H1 (cell line): ENCODE measurements at regions not wholly inside any gene's neighbourhood (a gene's known extent, or its start where the extent isn't known, plus 50 kb on each side); places are given as distances from the start of the nearest gene placed in this dataset.

Experiments used
- CTCF ChIA-PET: fragments of 300-600 bp; sonication (Branson Sonifier 250); formaldehyde crosslinking; loops from one replicate; lab custom pipeline; 2021; ENCODE audit not compliant: partially characterized antibody; lab: Charles Lee
- POLR2A ChIA-PET: fragments of 300-600 bp; sonication (Branson Sonifier 250); formaldehyde crosslinking; loops from one replicate; lab custom pipeline; 2021; ENCODE audit warnings: inconsistent platforms; ENCODE audit not compliant: partially characterized antibody; lab: Charles Lee
- DNase-seq, 2 experiments: peaks; one replicate each; pipeline versions ENCODE4 v3.0.0 to v3.0.0-alpha.2; 2010 to 2022; ENCODE audit warnings: low spot score in 2 of 2, low read depth in 1 of 2, mixed read lengths in 1 of 2
- FAIRE-seq: peaks from 2 replicates; lab custom pipeline; 2011; peaks lifted over from hg19 to GRCh38; lab: Jason Lieb, UNC
- H2AFZ ChIP-seq: 2 replicates; pipeline ENCODE4 v1.8.1; 2012; ENCODE audit warnings: low read length, inconsistent platforms
- H2AK5ac ChIP-seq: 2 replicates; pipeline ENCODE4 v1.6.1; 2013; ENCODE audit warnings: low read depth, low read length
- H2BK120ac ChIP-seq: replicated peaks from 2 replicates; pipeline ENCODE3; 2013; ENCODE audit warnings: low read depth, low read length, inconsistent platforms
- H2BK12ac ChIP-seq: 2 replicates; pipeline ENCODE4 v1.6.1; 2013; ENCODE audit warnings: low read depth, low read length
- H2BK15ac ChIP-seq: 2 replicates; pipeline ENCODE4 v1.6.1; 2013; ENCODE audit warnings: low read length
- H2BK20ac ChIP-seq: 2 replicates; pipeline ENCODE4 v1.6.1; 2013; ENCODE audit warnings: low read length
- H2BK5ac ChIP-seq: 2 replicates; pipeline ENCODE4 v1.6.1; 2013; ENCODE audit warnings: low read depth, low read length
- H3K14ac ChIP-seq: 2 replicates; pipeline ENCODE4 v1.6.1; 2013; ENCODE audit warnings: inconsistent platforms; ENCODE audit not compliant: insufficient read length
- H3K18ac ChIP-seq: 2 replicates; pipeline ENCODE4 v1.6.1; 2013; ENCODE audit warnings: low read length; ENCODE audit errors: extremely low read depth
- H3K23ac ChIP-seq: 2 replicates; pipeline ENCODE4 v1.6.1; 2013; ENCODE audit warnings: inconsistent platforms; ENCODE audit not compliant: insufficient read length
- H3K23me2 ChIP-seq: 2 replicates; pipeline ENCODE4 v1.6.1; 2013; ENCODE audit warnings: low read depth, low read length
- H3K27ac ChIP-seq: 2 replicates; pipeline ENCODE4 v1.6.1; 2011; ENCODE audit warnings: low read depth, low read length, inconsistent platforms
- H3K27me3 ChIP-seq, 4 experiments: replicated peaks in 1 of 4; 1 replicate in 1 of 4; 2 replicates in 3 of 4; pipeline versions ENCODE4 v1.6.1 to v1.8.1; 2011 to 2013; ENCODE audit warnings: low read length in 3 of 4, mild to moderate bottlenecking in 3 of 4, inconsistent platforms in 2 of 4, mixed read lengths in 2 of 4, moderate library complexity in 1 of 4; ENCODE audit not compliant: control insufficient read depth in 3 of 4, insufficient read depth in 3 of 4; ENCODE audit errors: extremely low read depth in 1 of 4
- H3K36me3 ChIP-seq, 4 experiments: 2 replicates each; pipeline versions ENCODE4 v1.6.1 to v1.8.1; 2011 to 2013; ENCODE audit warnings: mild to moderate bottlenecking in 4 of 4, low read length in 3 of 4, moderate library complexity in 2 of 4, control low read depth in 1 of 4, inconsistent platforms in 1 of 4; ENCODE audit not compliant: insufficient read depth in 4 of 4, control insufficient read depth in 2 of 4
- H3K4ac ChIP-seq: replicated peaks from 2 replicates; pipeline ENCODE3; 2013; ENCODE audit warnings: low read length, low read depth, mixed read lengths, inconsistent platforms; ENCODE audit not compliant: insufficient read length
- H3K4me1 ChIP-seq, 4 experiments: replicated peaks in 1 of 4; 1 replicate in 1 of 4; 2 replicates in 3 of 4; pipeline versions ENCODE4 v1.6.1 to v1.8.1; 2011 to 2013; ENCODE audit warnings: low read length in 3 of 4, inconsistent platforms in 2 of 4, mixed read lengths in 1 of 4; ENCODE audit not compliant: insufficient read depth in 4 of 4, control insufficient read depth in 3 of 4
- H3K4me2 ChIP-seq, 2 experiments: 2 replicates each; pipeline versions ENCODE4 v1.6.1 to v1.8.1; 2011 to 2013; ENCODE audit warnings: low read depth in 2 of 2, low read length in 2 of 2, control low read depth in 1 of 2, inconsistent platforms in 1 of 2, mild to moderate bottlenecking in 1 of 2; ENCODE audit not compliant: insufficient read depth in 1 of 2
- H3K4me3 ChIP-seq, 4 experiments: fragments of 200-600, 300-600 bp in 1 of 4; sonication (generic), shearing (Covaris generic), sonication (Bioruptor Twin) in 1 of 4; 2 replicates each; pipeline versions ENCODE4 v1.5.1 to v1.8.1; 2011 to 2016; ENCODE audit warnings: low read length in 4 of 4, low read depth in 3 of 4, control low read depth in 2 of 4, inconsistent platforms in 2 of 4, mild to moderate bottlenecking in 2 of 4, mixed read lengths in 1 of 4, moderate library complexity in 1 of 4; ENCODE audit not compliant: insufficient read depth in 2 of 4; ENCODE audit errors: extremely low read depth in 1 of 4
- H3K56ac ChIP-seq: replicated peaks from 2 replicates; pipeline ENCODE3; 2013; ENCODE audit warnings: low read depth, mild to moderate bottlenecking, mixed read lengths, low read length, inconsistent platforms; ENCODE audit not compliant: insufficient read length
- H3K79me1 ChIP-seq: 2 replicates; pipeline ENCODE4 v1.6.1; 2013; ENCODE audit warnings: low read depth, low read length, control low read depth
- H3K79me2 ChIP-seq, 2 experiments: 2 replicates each; pipeline versions ENCODE4 v1.6.1 to v1.8.1; 2012 to 2013; ENCODE audit warnings: low read length in 2 of 2, mild to moderate bottlenecking in 2 of 2, inconsistent platforms in 1 of 2; ENCODE audit not compliant: insufficient read depth in 2 of 2, control insufficient read depth in 1 of 2
- H3K9ac ChIP-seq, 4 experiments: replicated peaks in 1 of 4; 1 replicate in 1 of 4; 2 replicates in 3 of 4; pipeline versions ENCODE4 v1.6.1 to v1.8.1; 2011 to 2013; ENCODE audit warnings: low read depth in 3 of 4, low read length in 3 of 4, control low read depth in 2 of 4, mild to moderate bottlenecking in 2 of 4, moderate library complexity in 2 of 4, inconsistent platforms in 1 of 4; ENCODE audit errors: extremely low read depth in 1 of 4
- H3K9me3 ChIP-seq, 2 experiments: 2 replicates each; pipeline versions ENCODE4 v1.6.1 to v1.8.1; 2012 to 2013; ENCODE audit warnings: mild to moderate bottlenecking in 2 of 2, moderate library complexity in 2 of 2, control low read depth in 1 of 2, inconsistent platforms in 1 of 2, low read depth in 1 of 2, low read length in 1 of 2, mixed read lengths in 1 of 2; ENCODE audit not compliant: insufficient read depth in 2 of 2
- H4K20me1 ChIP-seq, 2 experiments: replicated peaks in 1 of 2; 2 replicates each; pipeline versions ENCODE3 to v1.8.1; 2011 to 2013; ENCODE audit warnings: inconsistent platforms in 2 of 2, low read length in 2 of 2, mild to moderate bottlenecking in 1 of 2; ENCODE audit not compliant: insufficient read depth in 2 of 2, control insufficient read depth in 1 of 2
- H4K5ac ChIP-seq: 2 replicates; pipeline ENCODE4 v1.6.1; 2013; ENCODE audit warnings: low read length, low read depth, mixed read lengths, inconsistent platforms; ENCODE audit not compliant: insufficient read length
- H4K8ac ChIP-seq: 2 replicates; pipeline ENCODE4 v1.8.0; 2013; ENCODE audit warnings: mild to moderate bottlenecking, moderate library complexity, low read length, inconsistent platforms; ENCODE audit not compliant: insufficient read depth; ENCODE audit errors: extremely low read depth
- H4K91ac ChIP-seq: replicated peaks from 2 replicates; pipeline ENCODE3; 2013; ENCODE audit warnings: low read length, mixed read lengths, inconsistent platforms; ENCODE audit not compliant: insufficient read length
- CBX5 ChIP-seq: fragments of 300-800, 300-1000 bp; sonication (generic); IDR thresholded peaks from 2 replicates; pipeline ENCODE4 v1.7.1; 2016; ENCODE audit warnings: antibody characterized with exemption, low read length, low read depth
- WGBS, 2 experiments: shearing (Covaris generic) in 1 of 2; methylation state at CpG; one replicate each; pipeline versions ENCODE4 v1.1.6 to v1.1.7; 2013 to 2015; ENCODE audit warnings: low lambda C conversion rate in 2 of 2, mixed read lengths in 2 of 2, inconsistent platforms in 1 of 2, low coverage in 1 of 2, missing lambda C conversion rate in 1 of 2; ENCODE audit not compliant: insufficient replicate concordance in 2 of 2, insufficient coverage in 1 of 2, insufficient read length in 1 of 2; ENCODE audit errors: extremely low coverage in 1 of 2, missing lambda C conversion rate in 1 of 2; 5-methylcytosine and 5-hydroxymethylcytosine counted together

DNA sequence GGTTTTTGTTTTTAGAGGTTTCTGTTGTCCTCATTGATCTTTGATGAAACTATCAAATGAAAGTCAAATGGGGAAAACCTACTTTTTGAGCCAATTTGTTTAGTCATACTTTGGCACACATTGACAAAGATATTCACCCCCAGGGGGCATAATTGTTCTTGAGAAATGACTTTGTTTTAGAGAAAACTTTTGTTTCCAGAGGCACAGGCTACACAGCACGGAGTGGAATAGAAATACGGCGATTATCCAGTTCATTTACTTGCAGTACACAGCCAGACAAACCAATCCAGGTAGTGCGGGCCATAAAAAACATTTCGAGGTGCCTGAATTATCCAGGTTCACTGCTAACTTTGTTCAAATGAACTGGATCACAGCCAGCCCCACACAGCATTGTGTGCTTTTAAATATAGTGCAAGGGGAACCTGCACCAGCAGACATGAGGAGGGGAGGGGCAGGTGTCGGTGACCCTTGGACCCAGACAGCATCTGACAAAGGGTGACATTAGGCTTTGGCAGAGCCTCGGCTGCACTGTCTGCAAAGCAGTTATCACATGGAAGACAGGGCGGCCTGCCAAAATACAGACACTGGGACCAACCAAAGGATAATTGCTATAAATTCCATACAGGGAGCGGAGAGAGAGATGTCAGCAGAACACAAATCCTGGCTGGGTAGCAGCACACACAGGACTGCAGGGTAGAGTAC, 179.6 kb upstream of the NOCT start:
- H3K9ac ChIP-seq, result no peak overlapping the region
- no peak overlapping the region for H2BK20ac ChIP-seq
- POLR2A ChIA-PET, result no interaction called here
- FAIRE-seq (no peak), DNase-seq (no peak)
- H3K4me3 ChIP-seq, result no peak overlapping the region
- no peaks in the 10 kb centered on the region for H3K23me2 ChIP-seq
- H3K9me3 ChIP-seq, result no peaks in the 10 kb centered on the region
- H2BK12ac ChIP-seq, result no peak overlapping the region
- no peaks in the 10 kb centered on the region for H3K4me1 ChIP-seq
- no peak overlapping the region for H3K4ac ChIP-seq
- no peak overlapping the region for H3K27ac ChIP-seq
- no peak overlapping the region for H2BK5ac ChIP-seq
- no peak overlapping the region for H3K14ac ChIP-seq
- CTCF ChIA-PET, result no interaction called here
- no peak overlapping the region for H2AFZ ChIP-seq
- no peak overlapping the region for H4K8ac ChIP-seq
- TF ChIP-seq CBX5, result no peak
- no peaks in the 10 kb centered on the region for H3K27me3 ChIP-seq
- H4K91ac ChIP-seq, result no peak overlapping the region
- no peak overlapping the region for H2BK15ac ChIP-seq
- H2BK120ac ChIP-seq, result no peak overlapping the region
- no peaks in the 10 kb centered on the region for H3K79me1 ChIP-seq
- WGBS, 2 experiments, result 92% methylated on average over 9 of the region's 9 CpGs; no CpG with 5 or more reads in 1 of the 2 experiments
- no peak overlapping the region for H3K56ac ChIP-seq
- no peak overlapping the region; the same call in 1 of the 2 replicates for H3K18ac ChIP-seq
- no peak overlapping the region for H4K5ac ChIP-seq
- H3K36me3 ChIP-seq, result no peaks in the 10 kb centered on the region
- H2AK5ac ChIP-seq, result no peak overlapping the region
- H3K4me2 ChIP-seq, result no peak overlapping the region
- H3K23ac ChIP-seq, result no peak overlapping the region
- no peaks in the 10 kb centered on the region for H3K79me2 ChIP-seq
- H4K20me1 ChIP-seq, result no peaks in the 10 kb centered on the region
